SU-DHL-6 (cell line): ENCODE measurements at regions not wholly inside any gene's neighbourhood (a gene's known extent, or its start where the extent isn't known, plus 50 kb on each side); places are given as distances from the start of the nearest gene placed in this dataset.

Experiments
- CTCF ChIP-seq: fragments of 200-600 bp; sonication (generic); IDR thresholded peaks from one replicate; pipeline ENCODE4 v1.5.1; 2017; ENCODE audit warnings: antibody characterized with exemption, mild to moderate bottlenecking, low read length, moderate library complexity; ENCODE audit not compliant: insufficient read depth, poor library complexity, severe bottlenecking
- EZH2phosphoT487 ChIP-seq: fragments of 200-600 bp; sonication (generic), shearing (Covaris generic); conservative IDR thresholded peaks from 2 replicates; pipeline ENCODE4 v1.6.1; 2018; ENCODE audit warnings: mild to moderate bottlenecking, antibody characterized with exemption, low read length, moderate library complexity, mixed read lengths

GRCh38 chr2:87401726-87402345 is 346.1 kb upstream of the PLGLB2 start:
- no peak for TF ChIP-seq CTCF
- no peak for TF ChIP-seq EZH2phosphoT487
